Gastroesophageal sphincter (tissue), 4 donors: ENCODE measurements at regions not wholly inside any gene's neighbourhood (a gene's known extent, or its start where the extent isn't known, plus 50 kb on each side); places are given as distances from the start of the nearest gene placed in this dataset.

Experiments
- ATAC-seq: fragments of 150-250 bp; one replicate; pipeline ENCODE4 v1.9.1; 2016; ENCODE audit warnings: mild to moderate bottlenecking, moderate library complexity
- H3K27ac ChIP-seq, 4 donors: fragments of 200-600 bp; sonication (generic) in 3 of 4; 1 replicate in 3 of 4; 2 replicates in 1 of 4; pipeline ENCODE4 v1.5.1; 2016 to 2019
- H3K27me3 ChIP-seq: fragments of 200-600 bp; sonication (generic); one replicate; pipeline ENCODE4 v1.5.1; 2019
- H3K36me3 ChIP-seq, 2 donors: fragments of 200-600 bp; sonication (generic); one replicate each; pipeline ENCODE4 v1.5.1; 2019; ENCODE audit warnings: control low read depth in 1 of 2
- H3K4me1 ChIP-seq, 3 donors: fragments of 200-600 bp; sonication (generic); 1 replicate in 2 of 3; 2 replicates in 1 of 3; pipeline ENCODE4 v1.5.1; 2016 to 2019; ENCODE audit warnings: control low read depth in 2 of 3
- H3K4me3 ChIP-seq, 2 donors: fragments of 200-600 bp; sonication (generic); one replicate each; pipeline ENCODE4 v1.5.1; 2019; ENCODE audit warnings: mild to moderate bottlenecking in 1 of 2, moderate library complexity in 1 of 2
- H3K9me3 ChIP-seq, 3 donors: fragments of 200-600 bp; sonication (generic); one replicate each; pipeline ENCODE4 v1.5.1; 2017 to 2019; ENCODE audit warnings: control low read depth in 2 of 3
- EP300 ChIP-seq: sonication (generic); formaldehyde crosslinking; IDR thresholded peaks from one replicate; pipeline ENCODE4 v1.6.1; 2017; ENCODE audit warnings: antibody characterized with exemption, mild to moderate bottlenecking
- POLR2A ChIP-seq, 2 donors: fragments of 450-650 bp; IDR thresholded peaks; one replicate each; pipeline ENCODE4 v1.6.1; 2017; ENCODE audit warnings: antibody characterized with exemption in 2 of 2, mild to moderate bottlenecking in 2 of 2, moderate library complexity in 1 of 2
- POLR2AphosphoS5 ChIP-seq: sonication (generic); formaldehyde crosslinking; IDR thresholded peaks from one replicate; pipeline ENCODE4 v1.6.1; 2017; ENCODE audit warnings: antibody characterized with exemption
- WGBS, 2 donors: methylation state at CpG; one replicate each; pipeline ENCODE4 v1.1.5; 2018; ENCODE audit warnings: low coverage in 1 of 2; 5-methylcytosine and 5-hydroxymethylcytosine counted together
- TF ChIP-seq, protein P1 (sequence below), 4 experiments: fragments of 200-600 bp in 2 of 4; fragments of 450-650 bp in 2 of 4; sonication (generic) in 1 of 4; IDR thresholded peaks; one replicate each; pipeline ENCODE4 v1.5.1; 2017 to 2019; ENCODE audit warnings: antibody characterized with exemption in 4 of 4, mild to moderate bottlenecking in 2 of 4, moderate library complexity in 2 of 4

- TF ChIP-seq POLR2AphosphoS5 (peak; percentile 57), POLR2A (IDR thresholded peaks at IDR 0.05) (no peak), EP300 (no peak)
- TF ChIP-seq, protein P1, sequence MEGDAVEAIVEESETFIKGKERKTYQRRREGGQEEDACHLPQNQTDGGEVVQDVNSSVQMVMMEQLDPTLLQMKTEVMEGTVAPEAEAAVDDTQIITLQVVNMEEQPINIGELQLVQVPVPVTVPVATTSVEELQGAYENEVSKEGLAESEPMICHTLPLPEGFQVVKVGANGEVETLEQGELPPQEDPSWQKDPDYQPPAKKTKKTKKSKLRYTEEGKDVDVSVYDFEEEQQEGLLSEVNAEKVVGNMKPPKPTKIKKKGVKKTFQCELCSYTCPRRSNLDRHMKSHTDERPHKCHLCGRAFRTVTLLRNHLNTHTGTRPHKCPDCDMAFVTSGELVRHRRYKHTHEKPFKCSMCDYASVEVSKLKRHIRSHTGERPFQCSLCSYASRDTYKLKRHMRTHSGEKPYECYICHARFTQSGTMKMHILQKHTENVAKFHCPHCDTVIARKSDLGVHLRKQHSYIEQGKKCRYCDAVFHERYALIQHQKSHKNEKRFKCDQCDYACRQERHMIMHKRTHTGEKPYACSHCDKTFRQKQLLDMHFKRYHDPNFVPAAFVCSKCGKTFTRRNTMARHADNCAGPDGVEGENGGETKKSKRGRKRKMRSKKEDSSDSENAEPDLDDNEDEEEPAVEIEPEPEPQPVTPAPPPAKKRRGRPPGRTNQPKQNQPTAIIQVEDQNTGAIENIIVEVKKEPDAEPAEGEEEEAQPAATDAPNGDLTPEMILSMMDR (IDR thresholded peaks at IDR 0.05), result no peak
- Histone ChIP-seq H3K4me1 (peaks cover 0 to 4% (median 0%) of the 10 kb centered on the region in 3 donors), H3K27me3 (no peaks in the 10 kb centered on the region), H3K27ac (no peak overlapping the region), H3K36me3 (no peaks in the 10 kb centered on the region), H3K4me3 (no peak overlapping the region), H3K9me3 (no peaks in the 10 kb centered on the region)
- ATAC-seq, result peak; percentile 57
- WGBS, 2 donors, result 33% methylated on average over 4 of the region's 4 CpGs; no CpG with 5 or more reads in 1 of the 2 donors
Measured at GRCh38 chr2:62340994-62341484, 145.1 kb downstream of the B3GNT2 start.

GRCh38 chr2:62339837-62340236 lies 143.9 kb downstream of the B3GNT2 start:
- no peak overlapping the region for H3K27ac ChIP-seq
- no peak for TF ChIP-seq POLR2AphosphoS5
- TF ChIP-seq, protein P1 (IDR thresholded peaks at IDR 0.05), result no peak
- TF ChIP-seq EP300, result no peak
- H3K27me3 ChIP-seq, result no peaks in the 10 kb centered on the region
- H3K4me1 ChIP-seq, result peaks cover 0 to 4% (median 0%) of the 10 kb centered on the region in 3 donors
- 88 to 96% methylated on average over 1 to 2 of the region's 2 CpGs for WGBS, 2 donors
- H3K4me3 ChIP-seq, result no peak overlapping the region
- no peaks in the 10 kb centered on the region for H3K9me3 ChIP-seq
- H3K36me3 ChIP-seq, result no peaks in the 10 kb centered on the region
- ATAC-seq, result no peak

DNA sequence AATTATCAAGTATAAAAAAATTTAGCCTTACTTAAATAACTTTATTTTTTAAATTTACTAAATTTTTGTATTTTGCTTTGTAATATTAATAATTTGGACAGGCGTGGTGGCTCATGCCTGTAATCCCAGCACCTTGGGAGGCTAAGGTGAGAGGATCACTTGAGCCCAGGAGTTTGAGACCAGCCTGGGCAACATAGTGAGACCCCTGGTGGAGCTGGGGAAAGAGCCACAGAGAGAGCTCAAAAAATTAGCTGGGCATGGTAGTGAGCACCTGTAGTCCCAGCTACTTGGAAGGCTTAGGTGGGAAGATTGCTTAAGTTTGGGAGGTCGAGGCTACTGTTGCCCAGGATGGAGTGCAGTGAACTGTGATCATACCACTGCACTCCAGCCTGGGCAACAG lies 143.5 kb downstream of the B3GNT2 start:
- TF ChIP-seq POLR2A (IDR thresholded peaks at IDR 0.05), result no peak
- no peak for TF ChIP-seq POLR2AphosphoS5
- no peak for TF ChIP-seq EP300
- TF ChIP-seq, protein P1 (IDR thresholded peaks at IDR 0.05), result peak in 1 of 4 experiments; percentile 8
- no peak for ATAC-seq
- Histone ChIP-seq H3K27ac (no peak overlapping the region), H3K9me3 (no peaks in the 10 kb centered on the region), H3K4me3 (no peak overlapping the region), H3K4me1 (peaks cover 0 to 4% (median 0%) of the 10 kb centered on the region in 3 donors), H3K36me3 (no peaks in the 10 kb centered on the region), H3K27me3 (no peaks in the 10 kb centered on the region)
- WGBS, 2 donors, result 86 to 100% methylated on average over 1 to 2 of the region's 2 CpGs

GRCh38 chr2:62338111-62338510 lies 142.2 kb downstream of the B3GNT2 start:
- H3K4me3 ChIP-seq, result no peak overlapping the region
- H3K9me3 ChIP-seq, result no peaks in the 10 kb centered on the region
- no peaks in the 10 kb centered on the region for H3K36me3 ChIP-seq
- no peak for TF ChIP-seq POLR2A (IDR thresholded peaks at IDR 0.05)
- no peak for TF ChIP-seq EP300
- TF ChIP-seq, protein P1 (IDR thresholded peaks at IDR 0.05), result no peak
- no peak for TF ChIP-seq POLR2AphosphoS5
- 89 to 98% methylated on average over 4 of the region's 4 CpGs for WGBS, 2 donors
- ATAC-seq, result no peak
- H3K4me1 ChIP-seq, result peaks cover 0 to 4% (median 0%) of the 10 kb centered on the region in 3 donors
- no peaks in the 10 kb centered on the region for H3K27me3 ChIP-seq
- no peak overlapping the region for H3K27ac ChIP-seq

DNA sequence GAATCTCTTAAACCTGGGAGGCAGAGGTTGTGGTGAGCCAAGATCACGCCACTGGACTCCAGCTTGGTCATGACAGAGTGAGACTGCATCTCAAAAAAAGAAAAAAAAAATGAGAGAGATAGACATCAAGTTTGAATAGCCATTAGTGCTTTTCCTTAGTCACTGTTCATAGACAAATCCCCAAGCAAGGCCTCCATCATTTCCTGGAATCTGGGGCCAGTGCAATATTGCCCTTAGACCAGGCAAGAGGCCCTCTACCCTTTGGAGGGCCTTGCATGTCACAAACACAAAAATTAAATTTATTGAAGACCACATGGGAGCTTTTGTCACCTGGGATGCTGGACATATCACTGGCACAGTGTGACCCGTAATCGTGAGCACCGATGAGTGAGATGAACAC lies 141.5 kb downstream of the B3GNT2 start:
- H3K4me1 ChIP-seq, result peaks cover 0 to 4% (median 0%) of the 10 kb centered on the region in 3 donors
- H3K9me3 ChIP-seq, result no peaks in the 10 kb centered on the region
- no peak overlapping the region for H3K27ac ChIP-seq
- no peaks in the 10 kb centered on the region for H3K36me3 ChIP-seq
- no peak overlapping the region for H3K4me3 ChIP-seq
- no peak for ATAC-seq
- TF ChIP-seq EP300 (no peak), POLR2A (IDR thresholded peaks at IDR 0.05) (no peak), POLR2AphosphoS5 (no peak)
- TF ChIP-seq, protein P1 (IDR thresholded peaks at IDR 0.05), result no peak
- 100% methylated on average over 1 to 4 of the region's 4 CpGs for WGBS, 2 donors
- H3K27me3 ChIP-seq, result no peaks in the 10 kb centered on the region
